ENCODE measurements at regions not wholly inside any gene's neighbourhood (a gene's known extent, or its start where the extent isn't known, plus 50 kb on each side); places are given as distances from the start of the nearest gene placed in this dataset.

DNA sequence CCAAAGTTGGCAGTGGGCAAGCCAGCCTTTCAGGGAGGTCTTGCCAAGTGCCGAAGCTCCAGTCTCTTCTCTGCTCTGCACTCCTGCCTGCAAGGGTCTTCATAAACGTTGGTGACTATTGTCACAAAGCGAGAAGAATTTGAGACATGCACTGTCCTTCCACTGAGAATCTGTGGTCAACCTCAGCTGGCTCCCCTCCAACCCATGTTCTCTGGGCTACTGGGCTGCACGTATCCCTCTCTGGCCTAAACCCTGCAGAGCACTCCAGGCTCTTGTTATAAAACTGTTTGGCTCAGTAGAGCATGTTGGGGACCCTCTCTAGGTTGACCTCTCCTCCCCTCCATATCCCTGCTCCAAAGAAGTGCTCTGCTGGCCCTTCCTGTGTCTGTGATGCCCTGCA is 260.4 kb upstream of the NFE2L3 start:
- TF ChIP-seq, protein P1, sequence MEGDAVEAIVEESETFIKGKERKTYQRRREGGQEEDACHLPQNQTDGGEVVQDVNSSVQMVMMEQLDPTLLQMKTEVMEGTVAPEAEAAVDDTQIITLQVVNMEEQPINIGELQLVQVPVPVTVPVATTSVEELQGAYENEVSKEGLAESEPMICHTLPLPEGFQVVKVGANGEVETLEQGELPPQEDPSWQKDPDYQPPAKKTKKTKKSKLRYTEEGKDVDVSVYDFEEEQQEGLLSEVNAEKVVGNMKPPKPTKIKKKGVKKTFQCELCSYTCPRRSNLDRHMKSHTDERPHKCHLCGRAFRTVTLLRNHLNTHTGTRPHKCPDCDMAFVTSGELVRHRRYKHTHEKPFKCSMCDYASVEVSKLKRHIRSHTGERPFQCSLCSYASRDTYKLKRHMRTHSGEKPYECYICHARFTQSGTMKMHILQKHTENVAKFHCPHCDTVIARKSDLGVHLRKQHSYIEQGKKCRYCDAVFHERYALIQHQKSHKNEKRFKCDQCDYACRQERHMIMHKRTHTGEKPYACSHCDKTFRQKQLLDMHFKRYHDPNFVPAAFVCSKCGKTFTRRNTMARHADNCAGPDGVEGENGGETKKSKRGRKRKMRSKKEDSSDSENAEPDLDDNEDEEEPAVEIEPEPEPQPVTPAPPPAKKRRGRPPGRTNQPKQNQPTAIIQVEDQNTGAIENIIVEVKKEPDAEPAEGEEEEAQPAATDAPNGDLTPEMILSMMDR (IDR thresholded peaks at IDR 0.05; ENCODE audit: insufficient read depth, low read length), result no peak
- TF ChIP-seq POLR2AphosphoS5 (IDR thresholded peaks at IDR 0.05; ENCODE audit: low read depth) (no peak), GABPA (IDR thresholded peaks at IDR 0.05; ENCODE audit: low read depth) (no peak)
- TF ChIP-seq, protein P2, sequence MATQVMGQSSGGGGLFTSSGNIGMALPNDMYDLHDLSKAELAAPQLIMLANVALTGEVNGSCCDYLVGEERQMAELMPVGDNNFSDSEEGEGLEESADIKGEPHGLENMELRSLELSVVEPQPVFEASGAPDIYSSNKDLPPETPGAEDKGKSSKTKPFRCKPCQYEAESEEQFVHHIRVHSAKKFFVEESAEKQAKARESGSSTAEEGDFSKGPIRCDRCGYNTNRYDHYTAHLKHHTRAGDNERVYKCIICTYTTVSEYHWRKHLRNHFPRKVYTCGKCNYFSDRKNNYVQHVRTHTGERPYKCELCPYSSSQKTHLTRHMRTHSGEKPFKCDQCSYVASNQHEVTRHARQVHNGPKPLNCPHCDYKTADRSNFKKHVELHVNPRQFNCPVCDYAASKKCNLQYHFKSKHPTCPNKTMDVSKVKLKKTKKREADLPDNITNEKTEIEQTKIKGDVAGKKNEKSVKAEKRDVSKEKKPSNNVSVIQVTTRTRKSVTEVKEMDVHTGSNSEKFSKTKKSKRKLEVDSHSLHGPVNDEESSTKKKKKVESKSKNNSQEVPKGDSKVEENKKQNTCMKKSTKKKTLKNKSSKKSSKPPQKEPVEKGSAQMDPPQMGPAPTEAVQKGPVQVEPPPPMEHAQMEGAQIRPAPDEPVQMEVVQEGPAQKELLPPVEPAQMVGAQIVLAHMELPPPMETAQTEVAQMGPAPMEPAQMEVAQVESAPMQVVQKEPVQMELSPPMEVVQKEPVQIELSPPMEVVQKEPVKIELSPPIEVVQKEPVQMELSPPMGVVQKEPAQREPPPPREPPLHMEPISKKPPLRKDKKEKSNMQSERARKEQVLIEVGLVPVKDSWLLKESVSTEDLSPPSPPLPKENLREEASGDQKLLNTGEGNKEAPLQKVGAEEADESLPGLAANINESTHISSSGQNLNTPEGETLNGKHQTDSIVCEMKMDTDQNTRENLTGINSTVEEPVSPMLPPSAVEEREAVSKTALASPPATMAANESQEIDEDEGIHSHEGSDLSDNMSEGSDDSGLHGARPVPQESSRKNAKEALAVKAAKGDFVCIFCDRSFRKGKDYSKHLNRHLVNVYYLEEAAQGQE (IDR thresholded peaks at IDR 0.05; ENCODE audit: insufficient replicate concordance, low read depth), result no peak

Data from HL-60 (cell line).